Skeletal muscle cell (primary cell): ENCODE measurements at regions not wholly inside any gene's neighbourhood (a gene's known extent, or its start where the extent isn't known, plus 50 kb on each side); places are given as distances from the start of the nearest gene placed in this dataset.

Experiments used
- DNase-seq: peaks from one replicate; pipeline ENCODE4 v3.0.0-alpha.2; 2010; ENCODE audit warnings: low read depth
- H3K4me3 ChIP-seq: 2 replicates; pipeline ENCODE4 v1.5.1; 2011; ENCODE audit warnings: low read depth, mild to moderate bottlenecking, control low read depth, low read length, moderate library complexity

DNA sequence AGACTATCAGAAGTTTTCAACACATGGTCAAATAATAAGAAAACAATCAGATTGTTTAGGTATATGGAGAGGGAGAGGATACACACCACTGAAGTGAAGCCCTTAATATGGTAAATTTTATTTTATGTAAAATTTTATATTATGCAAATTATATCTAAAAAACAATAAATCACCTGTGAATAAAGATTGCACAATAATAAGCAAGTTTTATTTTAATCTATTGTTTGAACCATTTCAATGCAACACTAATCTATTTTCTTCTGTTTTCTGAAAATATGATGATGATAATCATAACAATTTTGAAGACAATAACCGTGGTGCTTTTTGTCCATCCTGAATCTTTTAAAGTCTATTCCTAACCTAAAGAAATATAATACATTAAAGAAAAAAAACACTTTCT lies 1473.5 kb upstream of the TENM4 start:
- no peak overlapping the region for H3K4me3 ChIP-seq

DNA sequence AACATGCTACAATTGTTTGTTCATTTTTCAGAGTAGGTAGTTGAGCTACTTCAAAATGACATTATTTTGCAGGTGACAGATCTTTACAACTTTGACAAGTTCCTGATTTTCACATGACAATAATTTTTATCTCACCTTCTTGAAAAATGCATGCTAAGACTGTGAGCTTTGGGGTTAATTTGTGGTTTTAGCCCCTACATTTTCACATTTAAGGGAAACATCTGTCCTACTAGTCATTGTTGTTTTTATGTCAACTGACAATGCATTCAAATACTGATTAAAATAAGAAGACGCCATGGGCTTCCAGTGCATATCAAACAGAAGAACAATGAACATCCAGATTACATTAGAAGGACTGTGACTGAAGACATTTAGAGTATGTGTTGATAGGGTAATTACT lies 1470.8 kb upstream of the TENM4 start:
- no peak for DNase-seq

More for the DNA sequence above, 1473.5 kb upstream of the TENM4 start:
- DNase-seq, result no peak

DNA sequence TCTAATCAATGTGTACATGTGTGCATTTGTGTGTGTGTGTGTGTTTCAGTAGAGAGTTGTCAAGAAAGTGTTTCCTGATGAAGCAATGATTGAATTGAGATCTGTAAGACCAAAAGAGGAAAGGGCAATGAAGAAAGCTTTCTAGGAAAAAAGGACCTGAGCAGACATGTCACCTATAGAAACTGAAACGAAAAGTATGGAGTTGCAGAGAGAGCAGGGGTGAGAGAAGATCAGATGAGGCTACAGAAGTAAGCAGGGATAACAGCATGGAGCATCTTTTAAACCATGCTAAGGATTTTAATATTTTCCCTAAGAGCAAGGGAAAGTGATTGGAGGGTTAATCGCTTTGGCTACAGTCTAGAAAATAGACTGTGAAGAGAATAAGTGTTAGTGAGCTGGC lies 1459.4 kb upstream of the TENM4 start:
- no peak overlapping the region for H3K4me3 ChIP-seq

More for the DNA sequence above, 1470.8 kb upstream of the TENM4 start:
- no peak overlapping the region for H3K4me3 ChIP-seq

DNA sequence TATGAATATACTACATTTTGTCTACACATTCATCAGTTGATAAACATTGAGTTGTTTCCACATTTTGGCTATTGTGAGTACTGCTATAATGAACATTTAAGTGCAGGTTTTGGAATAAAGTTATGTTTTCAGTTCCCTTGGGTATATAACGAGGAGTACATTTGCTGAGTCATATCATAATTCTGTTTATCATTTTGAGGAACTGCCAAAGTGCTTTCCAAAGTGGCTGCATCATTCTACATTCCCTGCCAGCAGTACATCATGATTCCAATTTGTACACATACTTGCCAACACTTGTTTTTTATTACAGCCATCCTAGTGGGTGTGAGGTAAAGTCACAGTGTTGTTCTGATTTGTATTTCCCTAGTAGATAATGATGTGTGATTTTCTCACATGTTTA lies 1458.6 kb upstream of the TENM4 start:
- DNase-seq, result peak; percentile 2
- no peak overlapping the region for H3K4me3 ChIP-seq

More for the DNA sequence above, 1459.4 kb upstream of the TENM4 start:
- DNase-seq, result no peak

DNA sequence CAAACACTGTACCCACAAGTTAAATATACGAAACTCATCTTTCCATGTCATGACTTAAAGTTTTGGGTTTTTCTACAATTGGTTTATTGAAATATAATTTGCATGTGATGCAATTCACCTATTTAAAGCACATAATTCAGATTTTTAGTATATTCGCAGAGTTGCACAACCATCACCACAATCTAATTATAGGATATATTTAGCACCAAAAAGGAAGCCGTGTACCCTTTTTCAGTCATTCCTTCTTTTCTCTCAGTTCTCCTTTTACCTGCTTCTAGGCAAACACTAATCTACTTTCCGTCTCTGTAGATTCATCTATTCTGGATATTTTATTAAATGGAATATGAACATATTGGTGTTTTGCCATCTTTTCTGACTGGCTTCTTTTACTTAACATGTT lies 1458.1 kb upstream of the TENM4 start:
- no peak for DNase-seq
- no peak overlapping the region for H3K4me3 ChIP-seq

DNA sequence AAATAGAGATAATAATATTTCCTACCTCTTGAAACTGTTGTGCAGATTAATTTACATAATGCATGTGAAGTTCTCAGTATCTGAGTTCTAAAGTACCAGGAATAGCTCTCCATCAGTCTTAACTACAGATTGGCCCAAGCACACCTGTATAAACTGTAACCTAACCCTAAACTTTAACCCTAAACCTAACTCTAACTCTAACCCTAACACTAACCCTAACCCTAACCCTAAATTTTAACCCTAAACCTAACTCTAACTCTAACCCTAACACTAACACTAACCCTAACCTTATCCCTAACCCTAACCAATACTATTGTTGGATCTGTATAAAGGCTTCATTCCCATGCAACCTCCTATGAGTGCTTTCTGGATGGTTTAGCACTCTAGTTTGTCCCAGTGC lies 1445.9 kb upstream of the TENM4 start:
- DNase-seq, result no peak
- no peak overlapping the region for H3K4me3 ChIP-seq

DNA sequence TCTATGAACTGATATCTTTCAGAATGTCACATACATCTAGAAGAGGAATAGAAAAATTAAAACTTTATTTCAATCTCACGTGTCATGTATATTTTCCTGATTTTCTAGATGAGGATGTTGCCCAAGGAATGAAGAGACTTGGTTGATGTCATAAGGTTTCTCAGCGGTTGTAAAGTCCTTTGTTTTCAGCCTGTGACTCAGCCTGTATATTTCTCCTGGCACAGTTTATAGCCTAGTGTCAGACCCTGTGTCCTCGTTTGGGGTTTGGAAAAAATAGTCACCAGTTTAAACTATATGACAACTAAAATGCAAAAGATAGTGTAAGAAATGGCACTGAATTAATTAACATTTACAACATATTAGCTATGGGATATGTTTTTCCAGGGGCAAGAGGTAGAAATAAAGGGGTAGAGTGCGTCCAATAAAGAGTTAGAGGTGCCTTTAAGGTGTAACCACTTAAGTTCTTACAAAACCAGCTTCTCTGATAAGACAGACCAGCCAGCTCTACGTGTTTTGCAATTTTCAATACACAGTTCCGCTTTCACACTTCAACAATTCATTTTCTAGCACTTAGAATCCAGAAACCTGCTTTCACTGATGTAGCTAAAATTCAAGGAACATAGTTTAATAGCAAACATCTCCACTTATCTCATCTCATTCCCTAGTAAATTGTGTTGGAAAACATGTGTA lies 1432.6 kb upstream of the TENM4 start:
- no peak overlapping the region for H3K4me3 ChIP-seq
- no peak for DNase-seq

DNA sequence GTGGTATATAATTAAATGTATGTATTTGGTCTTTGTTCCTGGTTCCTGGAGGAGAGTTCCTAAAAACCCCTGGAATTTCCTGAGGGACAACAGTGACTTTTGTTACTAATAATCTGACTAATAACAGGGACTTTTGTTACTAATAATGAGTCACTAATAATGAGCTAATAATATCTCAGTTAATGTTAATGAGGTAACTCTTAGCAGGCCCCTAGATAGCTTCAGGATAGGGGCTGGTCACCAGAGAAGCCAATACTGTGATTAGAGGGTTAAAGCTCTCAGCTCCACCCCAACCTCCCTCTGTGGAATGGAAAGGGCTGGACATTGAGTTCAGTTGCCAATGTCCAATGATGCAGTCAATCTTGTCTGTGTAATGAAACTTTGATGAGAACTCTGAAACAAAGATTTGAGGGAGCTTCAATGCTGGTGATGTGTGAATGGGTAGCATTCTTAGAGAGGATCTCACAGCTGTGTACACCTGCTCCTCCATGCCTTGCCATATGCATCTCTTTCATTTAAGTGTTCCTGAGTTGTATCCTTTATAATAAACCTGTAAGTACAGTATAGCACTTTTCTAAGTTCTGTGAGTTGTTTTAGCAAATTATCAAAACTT lies 1431.4 kb upstream of the TENM4 start:
- H3K4me3 ChIP-seq, result no peak overlapping the region
- DNase-seq, result no peak

DNA sequence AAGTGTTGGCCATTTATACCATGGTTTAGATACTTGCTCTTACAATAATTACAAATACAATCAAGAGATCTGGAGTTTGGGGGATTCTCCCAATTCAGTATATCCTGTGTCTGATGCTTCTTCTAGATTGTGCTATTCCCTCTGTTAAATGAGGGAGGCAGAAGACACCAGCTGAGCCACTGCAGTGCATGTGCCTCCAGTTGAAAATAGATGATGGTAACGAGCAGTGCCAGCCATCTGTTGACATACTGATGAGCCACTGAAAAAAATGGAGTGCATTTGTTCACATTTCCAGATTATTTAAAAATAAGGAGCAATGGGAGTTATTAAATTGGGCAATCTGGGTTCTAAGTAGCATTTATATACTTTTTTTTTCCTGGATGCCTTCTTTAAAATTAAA lies 1428.0 kb upstream of the TENM4 start:
- no peak overlapping the region for H3K4me3 ChIP-seq
- no peak for DNase-seq

DNA sequence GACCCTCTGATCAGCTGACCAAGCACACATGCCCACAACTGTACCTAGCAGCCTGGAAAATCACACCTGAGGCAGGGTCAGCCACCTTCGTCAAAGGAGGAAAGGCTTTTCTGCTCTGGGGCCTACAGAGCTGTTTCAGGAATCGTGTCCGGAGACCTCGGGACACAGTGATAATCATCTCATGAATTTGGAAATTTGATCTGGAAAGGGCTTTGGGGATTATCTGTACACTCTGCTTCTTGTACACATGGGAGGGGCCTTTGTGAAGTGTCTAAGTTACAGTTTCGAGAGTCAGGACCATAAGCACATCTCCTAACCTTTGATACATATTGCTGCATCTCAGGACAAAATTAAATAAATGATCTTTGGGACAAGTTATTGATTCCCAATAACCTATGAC lies 1421.2 kb upstream of the TENM4 start:
- no peak for DNase-seq
- no peak overlapping the region for H3K4me3 ChIP-seq

DNA sequence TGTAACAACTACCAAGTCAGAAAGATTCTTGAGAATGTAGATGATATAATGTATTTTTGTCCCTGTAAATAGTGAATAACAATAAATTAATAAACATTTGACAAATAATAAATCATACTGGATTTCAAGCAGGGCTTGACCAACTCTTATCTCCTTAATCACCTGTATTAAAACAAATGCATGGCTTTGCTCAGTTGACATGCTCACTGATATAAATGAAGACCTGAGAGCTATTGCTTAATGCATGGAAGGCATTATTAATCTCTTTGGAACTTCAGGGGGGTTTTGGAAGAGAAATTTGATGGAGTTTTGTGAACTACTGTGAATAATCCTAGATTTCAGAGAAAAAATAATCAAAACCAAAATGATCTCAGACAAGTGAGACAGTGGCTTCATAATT lies 1420.4 kb upstream of the TENM4 start:
- no peak overlapping the region for H3K4me3 ChIP-seq
- DNase-seq, result no peak

DNA sequence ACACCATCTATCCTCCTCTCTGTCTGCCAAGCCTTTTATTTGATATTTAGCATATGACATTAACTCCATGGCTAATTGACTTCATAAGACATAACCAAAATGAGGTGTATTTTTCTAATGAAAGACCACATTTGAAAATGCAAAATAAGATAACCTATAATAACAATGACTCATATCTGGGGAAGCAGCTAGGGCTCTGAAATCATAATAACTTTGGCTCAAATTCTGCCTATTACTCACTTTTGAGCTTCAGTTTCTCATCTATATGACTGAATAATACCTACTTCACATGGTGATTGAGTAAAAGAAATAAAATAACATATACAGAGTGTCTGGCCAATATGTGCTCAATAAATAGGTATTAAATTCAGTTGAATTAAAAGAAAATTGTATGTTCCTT lies 1419.8 kb upstream of the TENM4 start:
- no peak overlapping the region for H3K4me3 ChIP-seq
- DNase-seq, result no peak

DNA sequence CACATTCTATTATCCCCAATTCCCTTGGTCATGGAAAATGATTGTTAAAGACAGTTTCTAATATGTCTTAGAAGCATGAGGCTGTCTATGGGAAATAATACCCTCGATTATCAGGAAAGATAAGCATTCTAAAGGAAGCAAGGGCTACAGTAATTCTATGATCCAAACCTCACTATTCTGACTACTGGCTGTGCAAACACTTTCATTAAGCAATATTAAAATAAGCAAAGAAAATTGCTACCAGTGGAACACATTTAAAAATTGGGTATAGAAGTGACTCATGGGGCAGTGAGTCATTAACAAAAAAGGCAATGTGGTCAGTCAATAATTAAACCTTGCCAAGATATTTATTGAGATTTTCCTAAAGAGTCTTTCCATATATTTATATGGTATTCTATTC lies 1415.2 kb upstream of the TENM4 start:
- DNase-seq, result peak; percentile 7
- H3K4me3 ChIP-seq, result no peak overlapping the region

DNA sequence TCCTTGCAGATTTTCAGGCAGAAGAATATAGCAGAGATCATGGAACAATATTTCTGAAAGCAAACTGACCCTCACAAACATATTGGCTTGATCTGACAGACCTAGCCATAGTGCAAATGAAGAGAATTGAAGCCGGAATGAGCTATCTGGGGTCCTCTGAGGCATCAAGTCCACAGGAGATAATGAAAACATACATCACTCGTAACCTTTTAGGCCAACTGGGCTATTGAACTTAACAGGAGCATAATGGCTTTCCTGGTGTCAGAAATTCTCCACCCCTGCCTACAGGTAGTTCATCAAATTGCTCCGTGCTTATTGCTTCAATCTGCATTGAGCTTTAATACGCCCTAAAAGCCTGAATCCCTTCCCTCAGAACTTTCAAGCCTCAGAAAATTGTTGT lies 1414.6 kb upstream of the TENM4 start:
- H3K4me3 ChIP-seq, result no peak overlapping the region
- DNase-seq, result no peak

DNA sequence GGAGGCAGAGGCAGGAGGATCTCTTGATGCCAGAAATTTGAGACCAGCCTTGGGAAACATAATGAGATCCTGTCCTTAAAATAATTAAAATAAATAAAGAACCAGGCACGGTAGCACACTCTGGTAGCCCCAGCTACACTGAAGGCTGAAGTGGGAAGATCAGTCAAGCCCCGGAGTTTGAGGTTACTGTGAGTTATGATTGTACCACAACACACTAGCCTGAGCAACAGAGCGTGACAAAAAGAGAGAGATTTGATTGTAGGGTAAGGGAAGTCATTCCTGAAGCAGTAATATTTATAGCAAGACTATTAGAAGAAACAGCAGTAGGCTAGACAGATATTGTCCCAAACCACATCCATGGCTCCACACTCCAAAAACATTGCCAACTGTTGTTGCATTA lies 1408.4 kb upstream of the TENM4 start:
- H3K4me3 ChIP-seq, result no peak overlapping the region
- no peak for DNase-seq

DNA sequence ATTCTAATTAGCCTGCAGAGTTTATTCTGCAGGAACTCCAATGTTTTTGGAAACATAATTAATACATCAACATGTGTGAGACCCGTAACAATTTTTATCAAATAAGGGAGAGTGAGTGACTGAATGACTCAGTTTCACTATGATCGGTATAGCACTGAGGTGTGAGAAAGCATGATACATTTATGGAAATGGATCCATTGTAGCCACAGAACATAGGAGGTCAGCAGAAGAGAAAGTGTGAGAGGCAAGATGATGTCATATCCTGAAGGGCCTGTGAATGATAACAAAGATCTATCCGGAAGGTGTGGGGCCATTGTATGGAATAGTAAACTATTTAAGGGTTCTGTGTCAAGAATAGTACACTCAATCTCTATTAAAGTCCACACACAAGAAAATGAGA lies 1406.1 kb upstream of the TENM4 start:
- no peak overlapping the region for H3K4me3 ChIP-seq
- DNase-seq, result no peak

DNA sequence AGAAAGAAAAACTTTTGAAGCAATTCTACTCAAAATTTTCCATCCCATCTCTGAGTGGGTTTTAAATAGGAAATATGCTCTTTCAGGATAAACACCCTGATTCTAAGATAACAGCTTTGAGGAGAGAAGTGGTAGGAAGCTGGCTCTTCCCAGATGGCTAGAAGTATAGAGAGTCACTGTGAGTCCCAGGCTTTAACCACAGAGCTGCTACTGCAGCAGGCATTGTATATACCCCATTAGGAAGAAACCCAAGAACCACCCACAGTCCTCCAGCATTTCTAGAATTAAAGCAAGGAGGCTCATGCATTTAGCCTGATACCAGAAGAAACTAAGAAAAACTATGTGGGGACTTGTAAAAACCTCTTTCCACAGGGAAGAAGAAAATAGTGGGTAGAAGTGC lies 1405.6 kb upstream of the TENM4 start:
- DNase-seq, result no peak
- no peak overlapping the region for H3K4me3 ChIP-seq

DNA sequence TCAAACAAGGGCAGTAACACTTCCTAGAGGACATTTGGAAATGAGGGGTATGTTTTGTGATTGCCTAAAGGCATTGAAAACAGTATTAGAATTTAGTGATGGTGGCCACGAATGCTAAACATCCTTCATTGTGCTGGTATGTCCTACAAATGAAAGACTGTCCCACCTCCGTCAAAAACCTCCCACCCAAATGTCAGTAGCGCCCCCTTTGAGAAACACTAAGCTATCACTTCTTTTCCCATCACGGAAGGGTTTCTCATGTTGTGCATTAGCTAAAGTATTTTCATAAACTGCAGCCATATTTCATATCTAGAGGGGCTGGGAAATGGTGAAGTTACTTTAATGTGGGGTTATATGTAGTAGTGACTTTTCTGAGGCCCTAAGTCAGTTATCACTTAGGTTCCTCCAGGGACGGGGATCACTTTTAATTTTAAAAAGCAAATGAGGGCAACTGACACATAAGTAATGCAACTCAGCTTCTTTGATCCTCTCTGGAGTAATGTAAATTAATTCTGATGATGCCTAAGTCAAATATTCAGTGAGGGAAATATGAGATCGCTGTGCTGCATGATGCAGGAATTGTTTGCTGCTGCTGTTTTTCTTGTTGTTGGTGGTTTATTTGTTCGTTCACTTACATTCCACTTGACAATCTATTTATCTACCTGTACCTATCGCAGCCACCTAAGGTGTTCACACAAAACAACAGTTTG lies 1403.4 kb upstream of the TENM4 start:
- no peak overlapping the region for H3K4me3 ChIP-seq
- DNase-seq, result no peak

DNA sequence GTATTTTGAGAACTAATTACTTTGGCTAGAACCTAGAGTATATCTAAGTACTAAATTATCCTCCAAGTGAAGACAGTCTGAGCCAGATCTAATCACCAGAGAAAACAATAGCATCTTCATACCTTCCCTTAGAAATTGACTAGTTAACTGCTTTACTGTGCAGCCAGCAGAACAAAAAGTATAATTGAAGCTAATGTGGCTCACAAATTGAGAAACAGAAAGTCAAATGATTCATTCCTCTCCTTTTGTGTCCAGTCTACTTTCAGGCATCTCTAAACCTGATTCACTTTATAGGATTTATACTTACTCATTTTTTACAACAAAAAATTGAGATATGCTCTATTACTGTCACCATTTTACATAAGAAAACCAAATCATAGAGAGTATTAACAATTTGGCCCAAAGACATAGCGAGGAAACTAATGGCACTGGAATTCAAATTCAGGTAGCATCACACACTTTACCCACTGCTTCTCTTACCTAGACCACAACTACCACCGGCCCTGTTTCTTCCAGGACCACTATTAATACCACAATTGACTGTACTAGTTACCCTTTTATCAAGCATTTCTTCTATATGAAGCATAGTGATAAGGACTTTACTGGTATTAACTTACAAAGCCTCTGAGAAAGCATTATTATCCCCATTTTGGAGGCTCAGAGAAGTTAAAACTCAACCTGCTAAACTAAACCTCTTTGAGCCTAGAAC lies 1402.6 kb upstream of the TENM4 start:
- DNase-seq, result no peak
- no peak overlapping the region for H3K4me3 ChIP-seq

DNA sequence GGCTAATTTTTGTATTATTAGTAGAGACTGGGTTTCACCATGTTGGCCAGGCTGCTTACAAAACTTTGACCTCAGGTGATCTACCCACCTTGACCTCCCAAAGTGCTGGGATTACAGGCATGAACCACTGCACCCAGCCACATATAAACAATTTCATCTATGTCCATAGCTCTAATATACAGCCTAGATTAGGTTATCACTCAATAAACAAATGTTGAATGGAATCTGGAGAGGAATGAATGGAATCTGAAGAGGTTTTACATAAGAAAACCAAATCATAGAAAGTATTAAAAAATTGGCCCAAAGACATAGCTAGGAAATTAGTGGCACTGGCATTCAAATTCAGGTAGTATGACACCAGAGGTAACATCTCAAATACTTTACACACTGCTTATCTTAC lies 1401.4 kb upstream of the TENM4 start:
- no peak for DNase-seq
- no peak overlapping the region for H3K4me3 ChIP-seq
